ENCODE measurements at regions not wholly inside any gene's neighbourhood (a gene's known extent, or its start where the extent isn't known, plus 50 kb on each side); places are given as distances from the start of the nearest gene placed in this dataset.
"Not testable (repeated sequence)": the region's sequence is repeated elsewhere in the genome, so short reads cannot be mapped to it uniquely, and the experiment has no call there.

DNA sequence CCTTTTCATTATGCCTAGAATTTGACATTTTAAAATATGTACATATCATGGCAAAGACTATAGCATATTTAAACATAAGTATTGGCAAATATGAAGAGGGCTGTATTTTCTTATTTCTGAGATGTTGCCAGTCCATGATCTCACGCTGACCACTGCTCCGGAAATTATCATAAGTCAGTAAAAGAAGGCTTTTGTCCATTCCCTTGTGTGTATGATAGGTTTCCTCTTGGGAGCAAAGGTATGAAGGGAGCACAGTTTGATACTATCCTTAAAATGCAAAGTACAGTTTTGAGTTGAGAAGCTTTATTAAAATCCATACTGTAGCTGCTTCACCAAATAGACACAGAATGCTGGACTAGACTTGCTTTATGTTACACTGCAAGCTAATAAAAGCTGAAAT lies 52.6 kb upstream of the AGA start:
- in situ Hi-C loops (cut with HindIII; ENCODE audit: low sequenced_read_pairs) = no loop called here
- no peak for DNase-seq (ENCODE audit: low read depth)
- TF ChIP-seq, protein P1, sequence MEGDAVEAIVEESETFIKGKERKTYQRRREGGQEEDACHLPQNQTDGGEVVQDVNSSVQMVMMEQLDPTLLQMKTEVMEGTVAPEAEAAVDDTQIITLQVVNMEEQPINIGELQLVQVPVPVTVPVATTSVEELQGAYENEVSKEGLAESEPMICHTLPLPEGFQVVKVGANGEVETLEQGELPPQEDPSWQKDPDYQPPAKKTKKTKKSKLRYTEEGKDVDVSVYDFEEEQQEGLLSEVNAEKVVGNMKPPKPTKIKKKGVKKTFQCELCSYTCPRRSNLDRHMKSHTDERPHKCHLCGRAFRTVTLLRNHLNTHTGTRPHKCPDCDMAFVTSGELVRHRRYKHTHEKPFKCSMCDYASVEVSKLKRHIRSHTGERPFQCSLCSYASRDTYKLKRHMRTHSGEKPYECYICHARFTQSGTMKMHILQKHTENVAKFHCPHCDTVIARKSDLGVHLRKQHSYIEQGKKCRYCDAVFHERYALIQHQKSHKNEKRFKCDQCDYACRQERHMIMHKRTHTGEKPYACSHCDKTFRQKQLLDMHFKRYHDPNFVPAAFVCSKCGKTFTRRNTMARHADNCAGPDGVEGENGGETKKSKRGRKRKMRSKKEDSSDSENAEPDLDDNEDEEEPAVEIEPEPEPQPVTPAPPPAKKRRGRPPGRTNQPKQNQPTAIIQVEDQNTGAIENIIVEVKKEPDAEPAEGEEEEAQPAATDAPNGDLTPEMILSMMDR (IDR thresholded peaks at IDR 0.05; ENCODE audit: low read depth, low read length, missing control alignments) = no peak
- H3K4me3 ChIP-seq (ENCODE audit: low read depth, low read length) = no peak overlapping the region

GRCh38 chr4:177495626-177496025 lies 53.4 kb upstream of the AGA start:
- DNase-seq (ENCODE audit: low read depth); in situ Hi-C loops (cut with HindIII; ENCODE audit: low sequenced_read_pairs); H3K4me3 ChIP-seq (ENCODE audit: low read depth, low read length): not testable (repeated sequence)

- DNase-seq (ENCODE audit: low read depth) = no peak
- in situ Hi-C loops (cut with HindIII; ENCODE audit: low sequenced_read_pairs) = no loop called here
- TF ChIP-seq, protein P1 (IDR thresholded peaks at IDR 0.05; ENCODE audit: low read depth, low read length, missing control alignments) = no peak
- H3K4me3 ChIP-seq (ENCODE audit: low read depth, low read length) = no peak overlapping the region
Measured at GRCh38 chr4:177499537-177499936, 57.3 kb upstream of the AGA start.

GRCh38 chr4:177505171-177505615 lies 63.0 kb upstream of the AGA start:
- TF ChIP-seq, protein P1 (IDR thresholded peaks at IDR 0.05; ENCODE audit: low read depth, low read length, missing control alignments) = no peak
- in situ Hi-C loops (cut with HindIII; ENCODE audit: low sequenced_read_pairs) = no loop called here
- no peak overlapping the region for H3K4me3 ChIP-seq (ENCODE audit: low read depth, low read length)
- no peak for DNase-seq (ENCODE audit: low read depth)

DNA sequence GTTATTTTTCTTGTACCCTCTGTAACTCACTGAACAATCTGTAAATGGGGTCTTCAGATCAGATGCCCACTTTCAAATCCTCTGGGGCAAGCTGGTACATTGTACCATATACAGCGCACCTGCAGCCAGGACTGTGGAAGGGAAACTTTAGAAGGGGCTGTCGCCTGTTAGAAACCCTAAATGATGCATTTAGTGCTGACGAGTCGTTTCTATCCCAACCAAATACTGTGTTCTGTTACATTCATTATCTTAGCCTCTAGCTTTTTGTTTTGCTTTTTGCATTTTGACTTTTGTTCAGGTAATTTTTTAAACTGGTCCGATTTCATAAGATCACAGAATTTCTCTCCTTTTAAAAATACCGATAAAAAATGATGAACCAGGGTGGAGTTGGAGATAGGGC lies 66.4 kb upstream of the AGA start:
- no peak for DNase-seq (ENCODE audit: low read depth)
- TF ChIP-seq, protein P1 (IDR thresholded peaks at IDR 0.05; ENCODE audit: low read depth, low read length, missing control alignments) = no peak
- H3K4me3 ChIP-seq (ENCODE audit: low read depth, low read length) = no peak overlapping the region
- in situ Hi-C loops (cut with HindIII; ENCODE audit: low sequenced_read_pairs) = no loop called here

- in situ Hi-C loops (cut with HindIII; ENCODE audit: low sequenced_read_pairs) = no loop called here
- TF ChIP-seq, protein P1 (IDR thresholded peaks at IDR 0.05; ENCODE audit: low read depth, low read length, missing control alignments) = no peak
- H3K4me3 ChIP-seq (ENCODE audit: low read depth, low read length) = no peak overlapping the region
- DNase-seq (ENCODE audit: low read depth) = no peak
Measured at GRCh38 chr4:177509226-177509745, 67.0 kb upstream of the AGA start.

- in situ Hi-C loops (cut with HindIII; ENCODE audit: low sequenced_read_pairs) = no loop called here
- TF ChIP-seq, protein P1 (IDR thresholded peaks at IDR 0.05; ENCODE audit: low read depth, low read length, missing control alignments) = no peak
- H3K4me3 ChIP-seq (ENCODE audit: low read depth, low read length) = no peak overlapping the region
- DNase-seq (ENCODE audit: low read depth) = no peak
Measured at GRCh38 chr4:177511611-177512010, 69.4 kb upstream of the AGA start.

All from astrocyte of the cerebellum (primary cell).